ENCODE measurements at regions not wholly inside any gene's neighbourhood (a gene's known extent, or its start where the extent isn't known, plus 50 kb on each side); places are given as distances from the start of the nearest gene placed in this dataset.

- no peak for DNase-seq (ENCODE audit: low spot score in 2 of 2)
- 70 to 81% methylated on average over 9 of the region's 9 CpGs for WGBS, 2 donors
- intact Hi-C loops (cut with DNase I; ENCODE audit: low total_unique reads): no loop called here
- TF ChIP-seq CTCF (IDR thresholded peaks at IDR 0.05): no peak
- no peak for TF ChIP-seq POLR2A (IDR thresholded peaks at IDR 0.05)
- no peak overlapping the region for H3K4me3 ChIP-seq (ENCODE audit: low read depth, poor library complexity, severe bottlenecking)
Observed at GRCh38 chr9:129493002-129493705, 127.7 kb downstream of the C9orf50 start.

DNA sequence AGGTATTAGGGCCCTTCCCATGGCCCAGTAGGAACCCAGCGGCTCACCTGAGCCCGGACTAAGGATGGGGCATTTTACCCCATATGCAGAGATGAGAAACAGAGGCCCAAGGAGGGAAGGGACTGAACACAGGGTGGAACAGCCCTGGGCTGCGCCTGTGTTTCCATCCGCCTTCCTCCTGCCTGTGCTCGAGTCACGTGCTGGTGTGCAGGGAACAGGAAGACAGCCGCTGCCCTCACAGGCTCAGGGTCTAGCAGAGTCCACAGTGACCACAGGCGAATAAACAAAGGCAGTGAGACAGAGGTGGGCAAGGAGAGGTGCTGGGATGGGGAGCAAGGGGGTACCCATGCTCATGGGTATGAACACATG lies 129.4 kb downstream of the C9orf50 start:
- DNase-seq (ENCODE audit: low spot score in 2 of 2): peak in 1 of 2 donors; percentile 94
- no peak for TF ChIP-seq CTCF (IDR thresholded peaks at IDR 0.05)
- no peak for TF ChIP-seq POLR2A (IDR thresholded peaks at IDR 0.05)
- 15 to 52% methylated on average over 8 of the region's 8 CpGs for WGBS, 2 donors
- no peak overlapping the region for H3K4me3 ChIP-seq (ENCODE audit: low read depth, poor library complexity, severe bottlenecking)
- intact Hi-C loops (cut with DNase I; ENCODE audit: low total_unique reads): no loop called here

- DNase-seq (ENCODE audit: low spot score in 2 of 2): peak in 1 of 2 donors; percentile 91
- TF ChIP-seq CTCF (IDR thresholded peaks at IDR 0.05): no peak
- TF ChIP-seq POLR2A (IDR thresholded peaks at IDR 0.05): no peak
- WGBS, 2 donors: 28 to 33% methylated on average over 11 of the region's 11 CpGs
- no peak overlapping the region for H3K4me3 ChIP-seq (ENCODE audit: low read depth, poor library complexity, severe bottlenecking)
- intact Hi-C loops (cut with DNase I; ENCODE audit: low total_unique reads): no loop called here
Observed at GRCh38 chr9:129490583-129491486, 130.1 kb downstream of the C9orf50 start.

- H3K4me3 ChIP-seq (ENCODE audit: low read depth, poor library complexity, severe bottlenecking): peak overlapping the region; percentile 29
- 10 to 19% methylated on average over 15 of the region's 15 CpGs for WGBS, 2 donors
- intact Hi-C loops (cut with DNase I; ENCODE audit: low total_unique reads): loop anchor here (10.0 kb wide), 1 partner anchor 155 kb away; no protein-coding TSS in a partner anchor
- DNase-seq (ENCODE audit: low spot score in 2 of 2): no peak
- TF ChIP-seq CTCF (IDR thresholded peaks at IDR 0.05) (no peak), POLR2A (IDR thresholded peaks at IDR 0.05) (no peak)
Observed at GRCh38 chr9:129489838-129490582, 130.9 kb downstream of the C9orf50 start.

DNA sequence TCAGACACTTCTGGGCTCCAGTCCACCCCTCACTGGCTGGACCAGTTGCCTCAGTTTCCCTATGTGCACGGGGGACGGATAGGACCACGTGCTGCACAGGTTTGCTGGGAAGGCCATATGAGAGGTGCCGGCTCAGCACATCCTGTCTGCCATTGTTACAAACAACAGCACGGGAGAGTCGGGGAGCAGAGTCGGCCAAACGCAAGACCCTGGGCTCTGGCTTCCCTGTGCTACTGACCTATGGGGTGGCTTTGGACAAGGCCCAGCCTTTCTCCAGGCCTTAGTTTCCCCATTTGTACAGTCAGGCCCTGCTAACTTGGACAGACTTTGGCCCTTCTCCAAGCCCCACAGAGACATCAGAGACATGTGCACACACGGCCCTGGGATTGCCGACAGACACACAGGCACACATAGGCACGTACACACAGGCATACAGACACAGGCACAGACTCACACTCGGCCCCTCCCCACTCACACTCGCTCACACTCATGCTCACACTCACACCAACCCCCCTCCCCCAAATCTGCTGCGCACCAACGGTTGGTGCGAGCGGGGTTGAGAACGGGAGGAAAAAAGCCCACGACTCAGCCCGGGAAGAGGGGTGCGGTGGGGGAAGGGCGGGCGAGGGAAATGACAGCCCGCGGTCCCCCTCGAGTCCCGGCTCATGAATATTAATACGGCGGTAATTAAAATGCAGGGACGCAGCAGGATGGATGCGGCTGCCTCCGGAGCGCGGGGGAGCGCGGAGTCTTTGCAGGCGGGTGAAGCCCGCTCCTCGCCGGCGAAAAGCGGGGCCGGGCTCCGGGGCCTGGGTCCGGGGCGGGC lies 133.0 kb downstream of the C9orf50 start:
- DNase-seq (ENCODE audit: low spot score in 2 of 2): peak; percentile 73 to 92
- intact Hi-C loops (cut with DNase I; ENCODE audit: low total_unique reads): loop anchor here (10.0 kb wide), 1 partner anchor 153 kb away; no protein-coding TSS in a partner anchor
- TF ChIP-seq CTCF (IDR thresholded peaks at IDR 0.05) (peak in 1 of 3 donors; percentile 23), POLR2A (IDR thresholded peaks at IDR 0.05) (no peak)
- H3K4me3 ChIP-seq (ENCODE audit: low read depth, poor library complexity, severe bottlenecking): peak overlapping the region; percentile 14
- WGBS, 2 donors: 2 to 7% methylated on average over 32 to 45 of the region's 46 CpGs
